HCT116 (cell line): ENCODE measurements at regions not wholly inside any gene's neighbourhood (a gene's known extent, or its start where the extent isn't known, plus 50 kb on each side); places are given as distances from the start of the nearest gene placed in this dataset.

ENCODE experiments used
- POLR2A ChIP-seq: IDR thresholded peaks from 2 replicates; pipeline ENCODE4 v1.7.0; 2011; ENCODE audit warnings: borderline replicate concordance; ENCODE audit not compliant: insufficient read depth, insufficient read length; ENCODE audit errors: extremely low read depth
- POLR2AphosphoS5 ChIP-seq: IDR thresholded peaks from 2 replicates; pipeline ENCODE4 v1.6.1; 2011; ENCODE audit warnings: mild to moderate bottlenecking, low read depth, low read length, moderate library complexity
- REST ChIP-seq: IDR thresholded peaks from 2 replicates; pipeline ENCODE4 v1.6.1; 2012; ENCODE audit warnings: low read depth

GRCh38 chr1:73491621-73492020 lies 706.4 kb downstream of the LRRIQ3 start:
- TF ChIP-seq POLR2AphosphoS5 (no peak), REST (no peak), POLR2A (no peak)
